Psoas muscle (tissue), 7 donors: ENCODE measurements at regions not wholly inside any gene's neighbourhood (a gene's known extent, or its start where the extent isn't known, plus 50 kb on each side); places are given as distances from the start of the nearest gene placed in this dataset.
"Not testable (repeated sequence)": the region's sequence is repeated elsewhere in the genome, so short reads cannot be mapped to it uniquely, and the experiment has no call there.

Experiments used
- ATAC-seq, 4 donors: fragments of 200-7000 bp; cut with Tn5 transposase; one replicate each; pipeline ENCODE4 v1.9.1; 2020; ENCODE audit warnings: moderate library complexity in 3 of 4, mild to moderate bottlenecking in 2 of 4
- DNase-seq, 2 donors: peaks; one replicate each; pipeline ENCODE4 v3.0.0-alpha.2; 2020
- H3K27ac ChIP-seq: fragments of 200-600 bp; one replicate; pipeline ENCODE4 v1.8.0; 2022
- H3K27me3 ChIP-seq, 3 donors: fragments of 200-600 bp in 1 of 3; one replicate each; pipeline versions ENCODE4 v1.6.1 to v1.8.0; 2013 to 2022; ENCODE audit warnings: low read length in 2 of 3, mild to moderate bottlenecking in 2 of 3, moderate library complexity in 1 of 3; ENCODE audit not compliant: insufficient read depth in 3 of 3
- H3K36me3 ChIP-seq, 2 donors: fragments of 200-600 bp in 1 of 2; one replicate each; pipeline versions ENCODE4 v1.6.1 to v1.8.0; 2013 to 2022; ENCODE audit warnings: low read depth in 1 of 2, mild to moderate bottlenecking in 1 of 2, moderate library complexity in 1 of 2; ENCODE audit not compliant: insufficient read depth in 1 of 2
- H3K4me1 ChIP-seq: fragments of 200-600 bp; one replicate; pipeline ENCODE4 v1.8.0; 2022
- H3K4me3 ChIP-seq: fragments of 200-600 bp; one replicate; pipeline ENCODE4 v1.8.0; 2022; ENCODE audit warnings: mild to moderate bottlenecking
- H3K9me3 ChIP-seq: fragments of 200-600 bp; one replicate; pipeline ENCODE4 v1.8.0; 2022
- WGBS, 3 donors: extraction: QIAGEN DNeasy Blood & Tissue Kit; methylation state at CpG; one replicate each; pipeline versions ENCODE4 v1.1.6 to v1.1.7; 2013; 5-methylcytosine and 5-hydroxymethylcytosine counted together
- intact Hi-C, 2 donors: fragments of 100-400 bp; cut with DNase I; formaldehyde crosslinking; loops; one replicate each; pipeline versions ENCODE4 v1.11.0 to v1.14.2; 2022
- TF ChIP-seq, protein P1 (sequence below): fragments of 200-600 bp; IDR thresholded peaks from one replicate; pipeline ENCODE4 v1.8.0; 2022; ENCODE audit warnings: antibody characterized with exemption
- donor health status: healthy with polysubstance abuse.
- donor health status: DM: no; HTN: no; CAD: no; lungs with moderate emphysema.
- donor health status: Bipolar disorder and iron deficiency.
- donor health status: healthy.
- donor health status: DM: yes; HTN: yes; CAD: no.
- donor health status: DM: no; HTN: no; CAD: no.
- donor health status: DM: yes; HTN: yes; CAD: no.

DNA sequence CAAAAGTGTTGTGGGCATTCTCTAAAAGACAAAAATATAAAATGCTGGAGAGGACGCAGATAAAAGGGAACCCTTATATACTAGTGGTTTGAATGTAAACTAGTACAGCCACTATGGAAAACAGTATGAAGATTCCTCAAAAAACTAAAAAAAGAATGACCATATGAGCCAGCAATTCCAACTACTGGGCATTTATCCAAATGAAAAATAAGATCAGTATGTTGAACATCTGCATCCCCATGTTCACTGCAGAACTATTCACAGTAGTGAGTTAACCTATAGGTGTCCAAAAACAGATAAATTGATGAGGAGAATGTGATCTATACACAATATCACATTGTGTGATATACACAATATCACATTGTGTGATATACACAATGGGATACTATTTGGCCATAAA, 1615.3 kb downstream of the PCDH18 start:
- no peak for DNase-seq
- Histone ChIP-seq H3K27ac (no peak overlapping the region), H3K4me1 (no peaks in the 10 kb centered on the region), H3K4me3 (no peak overlapping the region), H3K27me3 (no peaks in the 10 kb centered on the region), H3K36me3 (no peaks in the 10 kb centered on the region), H3K9me3 (no peaks in the 10 kb centered on the region)
- TF ChIP-seq, protein P1, sequence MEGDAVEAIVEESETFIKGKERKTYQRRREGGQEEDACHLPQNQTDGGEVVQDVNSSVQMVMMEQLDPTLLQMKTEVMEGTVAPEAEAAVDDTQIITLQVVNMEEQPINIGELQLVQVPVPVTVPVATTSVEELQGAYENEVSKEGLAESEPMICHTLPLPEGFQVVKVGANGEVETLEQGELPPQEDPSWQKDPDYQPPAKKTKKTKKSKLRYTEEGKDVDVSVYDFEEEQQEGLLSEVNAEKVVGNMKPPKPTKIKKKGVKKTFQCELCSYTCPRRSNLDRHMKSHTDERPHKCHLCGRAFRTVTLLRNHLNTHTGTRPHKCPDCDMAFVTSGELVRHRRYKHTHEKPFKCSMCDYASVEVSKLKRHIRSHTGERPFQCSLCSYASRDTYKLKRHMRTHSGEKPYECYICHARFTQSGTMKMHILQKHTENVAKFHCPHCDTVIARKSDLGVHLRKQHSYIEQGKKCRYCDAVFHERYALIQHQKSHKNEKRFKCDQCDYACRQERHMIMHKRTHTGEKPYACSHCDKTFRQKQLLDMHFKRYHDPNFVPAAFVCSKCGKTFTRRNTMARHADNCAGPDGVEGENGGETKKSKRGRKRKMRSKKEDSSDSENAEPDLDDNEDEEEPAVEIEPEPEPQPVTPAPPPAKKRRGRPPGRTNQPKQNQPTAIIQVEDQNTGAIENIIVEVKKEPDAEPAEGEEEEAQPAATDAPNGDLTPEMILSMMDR = no peak
- no peak for ATAC-seq
- intact Hi-C loops = no loop called here
- WGBS, 3 donors = 50 to 62% (median 52%) methylated on average over 1 of the region's 1 CpG

DNA sequence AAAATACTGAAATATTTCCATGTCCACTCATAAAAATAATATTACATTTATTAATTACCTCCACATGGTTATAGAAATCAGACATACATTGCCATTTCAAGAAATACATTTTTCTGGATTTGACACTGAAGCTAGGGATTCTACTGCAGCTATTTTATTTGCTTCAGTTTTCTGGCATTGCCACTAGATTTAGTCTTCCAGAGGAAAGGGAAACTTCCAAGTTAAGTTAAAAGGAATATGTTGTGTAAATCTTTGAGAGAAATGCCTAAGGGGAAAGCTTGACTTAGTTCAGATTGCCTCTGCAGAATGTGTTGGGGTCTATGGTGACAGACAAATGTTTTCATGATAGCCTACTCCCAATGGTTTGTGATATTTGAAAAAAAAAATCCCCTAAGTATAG, 1631.3 kb downstream of the PCDH18 start:
- ATAC-seq (no peak), DNase-seq (no peak)
- Histone ChIP-seq H3K9me3 (no peaks in the 10 kb centered on the region), H3K27ac (no peak overlapping the region), H3K36me3 (no peaks in the 10 kb centered on the region), H3K27me3 (no peaks in the 10 kb centered on the region), H3K4me1 (no peaks in the 10 kb centered on the region), H3K4me3 (no peak overlapping the region)
- intact Hi-C loops = no loop called here
- TF ChIP-seq, protein P1 = no peak

GRCh38 chr4:135864304-135864703, 1662.7 kb upstream of the PABPC4L start:
- H3K27me3 ChIP-seq, intact Hi-C loops, H3K36me3 ChIP-seq, H3K27ac ChIP-seq, H3K4me3 ChIP-seq, H3K9me3 ChIP-seq, H3K4me1 ChIP-seq, ATAC-seq: not testable (repeated sequence)
- peak in 1 of 2 donors; percentile 38 for DNase-seq
- 34 to 43% (median 35%) methylated on average over 10 of the region's 10 CpGs for WGBS, 3 donors

GRCh38 chr4:135840781-135841180, 1639.2 kb upstream of the PABPC4L start:
- Histone ChIP-seq H3K4me1 (no peaks in the 10 kb centered on the region), H3K9me3 (no peaks in the 10 kb centered on the region), H3K27me3 (no peaks in the 10 kb centered on the region), H3K27ac (no peak overlapping the region), H3K36me3 (no peaks in the 10 kb centered on the region), H3K4me3 (no peak overlapping the region)
- ATAC-seq (no peak), DNase-seq (no peak)
- 72 to 95% (median 89%) methylated on average over 2 of the region's 2 CpGs for WGBS, 3 donors
- intact Hi-C loops = no loop called here
- TF ChIP-seq, protein P1 = no peak

GRCh38 chr4:135839712-135840111, 1638.1 kb upstream of the PABPC4L start:
- H3K9me3 ChIP-seq = no peaks in the 10 kb centered on the region
- intact Hi-C loops = no loop called here
- H3K27me3 ChIP-seq = no peaks in the 10 kb centered on the region
- H3K4me3 ChIP-seq = no peak overlapping the region
- whole genome bisulfite sequencing, 3 donors = 89 to 93% (median 91%) methylated on average over 2 of the region's 2 CpGs
- no peaks in the 10 kb centered on the region for H3K4me1 ChIP-seq
- H3K36me3 ChIP-seq = no peaks in the 10 kb centered on the region
- ATAC-seq = no peak
- TF ChIP-seq, protein P1 = no peak
- H3K27ac ChIP-seq = no peak overlapping the region
- DNase-seq = no peak
